Type B pancreatic cell (in vitro differentiated cells): ENCODE measurements at regions not wholly inside any gene's neighbourhood (a gene's known extent, or its start where the extent isn't known, plus 50 kb on each side); places are given as distances from the start of the nearest gene placed in this dataset.

Experiments used
- DNase-seq: peaks from one replicate; pipeline ENCODE4 v3.0.0; 2021; ENCODE audit warnings: mixed read lengths; ENCODE audit not compliant: unreplicated experiment; ENCODE audit errors: extremely low spot score
- H3K27ac Mint-ChIP-seq: 2 replicates; pipeline ENCODE4 v1.8.0; 2021; ENCODE audit warnings: mild to moderate bottlenecking, mixed read lengths
- H3K27me3 Mint-ChIP-seq: 2 replicates; pipeline ENCODE4 v1.8.0; 2021; ENCODE audit warnings: mixed read lengths
- H3K36me3 Mint-ChIP-seq: 2 replicates; pipeline ENCODE4 v1.8.0; 2021; ENCODE audit warnings: mixed read lengths
- H3K4me1 Mint-ChIP-seq: one replicate; pipeline ENCODE4 v1.8.0; 2021; ENCODE audit warnings: mixed read lengths; ENCODE audit not compliant: unreplicated experiment
- H3K4me3 Mint-ChIP-seq: 2 replicates; pipeline ENCODE4 v1.8.0; 2021; ENCODE audit warnings: mild to moderate bottlenecking, mixed read lengths
- H3K9me3 Mint-ChIP-seq: 2 replicates; pipeline ENCODE4 v1.8.0; 2021; ENCODE audit warnings: mixed read lengths
- CTCF ChIP-seq: fragments of 200-600 bp; sonication (generic); conservative IDR thresholded peaks from 2 replicates; pipeline ENCODE4 v1.5.0; 2021; ENCODE audit warnings: antibody characterized with exemption, mild to moderate bottlenecking

- Mint-ChIP-seq H3K27me3 (no peaks in the 10 kb centered on the region), H3K36me3 (no peaks in the 10 kb centered on the region), H3K4me3 (no peak overlapping the region), H3K27ac (no peak overlapping the region), H3K4me1 (no peaks in the 10 kb centered on the region), H3K9me3 (peaks cover 5% of the 10 kb centered on the region)
- TF ChIP-seq CTCF: no peak
- no peak for DNase-seq
Measured at GRCh38 chr6:49025273-49026240, 437.5 kb downstream of the MMUT start.

GRCh38 chr6:49004801-49005200 lies 458.3 kb downstream of the MMUT start:
- Mint-ChIP-seq H3K27ac (no peak overlapping the region), H3K4me3 (no peak overlapping the region), H3K36me3 (no peaks in the 10 kb centered on the region), H3K9me3 (no peaks in the 10 kb centered on the region), H3K27me3 (no peaks in the 10 kb centered on the region), H3K4me1 (no peaks in the 10 kb centered on the region)
- DNase-seq: no peak
- no peak for TF ChIP-seq CTCF

- DNase-seq: no peak
- TF ChIP-seq CTCF: no peak
- no peaks in the 10 kb centered on the region for H3K36me3 Mint-ChIP-seq
- no peaks in the 10 kb centered on the region for H3K4me1 Mint-ChIP-seq
- H3K4me3 Mint-ChIP-seq: no peak overlapping the region
- H3K27ac Mint-ChIP-seq: no peak overlapping the region
- H3K27me3 Mint-ChIP-seq: no peaks in the 10 kb centered on the region
- H3K9me3 Mint-ChIP-seq: no peaks in the 10 kb centered on the region
Measured at GRCh38 chr6:49003348-49003747, 459.7 kb downstream of the MMUT start.

GRCh38 chr6:49001856-49002541 lies 461.1 kb downstream of the MMUT start:
- Mint-ChIP-seq H3K27me3 (no peaks in the 10 kb centered on the region), H3K4me3 (no peak overlapping the region), H3K9me3 (no peaks in the 10 kb centered on the region), H3K4me1 (no peaks in the 10 kb centered on the region), H3K27ac (no peak overlapping the region), H3K36me3 (no peaks in the 10 kb centered on the region)
- no peak for TF ChIP-seq CTCF
- no peak for DNase-seq

- DNase-seq: no peak
- H3K4me1 Mint-ChIP-seq: no peaks in the 10 kb centered on the region
- H3K36me3 Mint-ChIP-seq: no peaks in the 10 kb centered on the region
- no peak overlapping the region for H3K4me3 Mint-ChIP-seq
- no peak for TF ChIP-seq CTCF
- H3K27ac Mint-ChIP-seq: no peak overlapping the region
- H3K9me3 Mint-ChIP-seq: no peaks in the 10 kb centered on the region
- no peaks in the 10 kb centered on the region for H3K27me3 Mint-ChIP-seq
Measured at GRCh38 chr6:48998574-48998973, 464.5 kb downstream of the MMUT start.
